PC-9 (cell line): ENCODE measurements at regions not wholly inside any gene's neighbourhood (a gene's known extent, or its start where the extent isn't known, plus 50 kb on each side); places are given as distances from the start of the nearest gene placed in this dataset.

ENCODE experiments used
- EZH2 ChIP-seq: fragments of 200-600 bp; sonication (generic); IDR thresholded peaks from 2 replicates; pipeline ENCODE4 v1.8.0; 2017; ENCODE audit warnings: antibody characterized with exemption, low read depth
- TF ChIP-seq, protein P1 (sequence below): fragments of 200-600 bp; sonication (generic); conservative IDR thresholded peaks from 2 replicates; pipeline ENCODE4 v1.6.1; 2017; ENCODE audit warnings: mixed run types, antibody characterized with exemption, mild to moderate bottlenecking, moderate library complexity

GRCh38 chr1:30541721-30542485 lies 181.5 kb downstream of the MATN1 start:
- TF ChIP-seq, protein P1, sequence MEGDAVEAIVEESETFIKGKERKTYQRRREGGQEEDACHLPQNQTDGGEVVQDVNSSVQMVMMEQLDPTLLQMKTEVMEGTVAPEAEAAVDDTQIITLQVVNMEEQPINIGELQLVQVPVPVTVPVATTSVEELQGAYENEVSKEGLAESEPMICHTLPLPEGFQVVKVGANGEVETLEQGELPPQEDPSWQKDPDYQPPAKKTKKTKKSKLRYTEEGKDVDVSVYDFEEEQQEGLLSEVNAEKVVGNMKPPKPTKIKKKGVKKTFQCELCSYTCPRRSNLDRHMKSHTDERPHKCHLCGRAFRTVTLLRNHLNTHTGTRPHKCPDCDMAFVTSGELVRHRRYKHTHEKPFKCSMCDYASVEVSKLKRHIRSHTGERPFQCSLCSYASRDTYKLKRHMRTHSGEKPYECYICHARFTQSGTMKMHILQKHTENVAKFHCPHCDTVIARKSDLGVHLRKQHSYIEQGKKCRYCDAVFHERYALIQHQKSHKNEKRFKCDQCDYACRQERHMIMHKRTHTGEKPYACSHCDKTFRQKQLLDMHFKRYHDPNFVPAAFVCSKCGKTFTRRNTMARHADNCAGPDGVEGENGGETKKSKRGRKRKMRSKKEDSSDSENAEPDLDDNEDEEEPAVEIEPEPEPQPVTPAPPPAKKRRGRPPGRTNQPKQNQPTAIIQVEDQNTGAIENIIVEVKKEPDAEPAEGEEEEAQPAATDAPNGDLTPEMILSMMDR = no peak
- TF ChIP-seq EZH2 = no peak
